PC-3 (cell line): ENCODE measurements at regions not wholly inside any gene's neighbourhood (a gene's known extent, or its start where the extent isn't known, plus 50 kb on each side); places are given as distances from the start of the nearest gene placed in this dataset.

Experiments
- ATAC-seq: fragments of 200-7000 bp; cut with Tn5 transposase; 2 replicates; pipeline ENCODE4 v1.9.1; 2020; ENCODE audit warnings: mild to moderate bottlenecking, moderate library complexity
- BruUV-seq: library from RNA; stranded (reverse); fragments of 400-500 nt; replicated peaks from 2 replicates; lab custom pipeline; 2021; lab: Mats Ljungman, UMichigan
- CTCF ChIA-PET: fragments of 300-600 bp; sonication (Branson Sonifier 250); formaldehyde crosslinking; loops from one replicate; lab custom pipeline; 2022; ENCODE audit warnings: antibody characterized with exemption; lab: Charles Lee
- POLR2A ChIA-PET: fragments of 300-600 bp; sonication (Branson Sonifier 250); formaldehyde crosslinking; loops from one replicate; lab custom pipeline; 2022; ENCODE audit warnings: antibody characterized with exemption; ENCODE audit not compliant: unreplicated experiment; lab: Charles Lee
- DNase-seq: peaks from one replicate; pipeline ENCODE4 v3.0.0-alpha.2; 2015
- H2AFZ ChIP-seq: fragments of 300-600 bp; sonication (generic); 2 replicates; pipeline ENCODE4 v1.6.0; 2016; ENCODE audit warnings: antibody characterized with exemption, low read length
- H3F3A ChIP-seq: fragments of 300-600 bp; sonication (generic); one replicate; pipeline ENCODE4 v1.6.0; 2017; ENCODE audit warnings: antibody characterized with exemption, low read length, control low read depth, mild to moderate bottlenecking; ENCODE audit not compliant: unreplicated experiment
- H3K27ac ChIP-seq: fragments of 300-600 bp; sonication (generic); 2 replicates; pipeline ENCODE4 v1.5.1; 2016; ENCODE audit warnings: mild to moderate bottlenecking, low read length
- H3K27me3 ChIP-seq: fragments of 300-600 bp; sonication (generic); 2 replicates; pipeline ENCODE4 v1.6.1; 2016; ENCODE audit warnings: low read length, mixed read lengths
- H3K36me3 ChIP-seq: fragments of 300-600 bp; sonication (generic); 2 replicates; pipeline ENCODE4 v1.6.1; 2016; ENCODE audit warnings: low read depth, mixed run types, low read length, mixed read lengths
- H3K4me1 ChIP-seq: fragments of 300-600 bp; sonication (generic); 2 replicates; pipeline ENCODE4 v1.5.1; 2016; ENCODE audit warnings: low read length; ENCODE audit not compliant: insufficient read depth
- H3K4me2 ChIP-seq: fragments of 300-600 bp; sonication (generic); 2 replicates; pipeline ENCODE4 v1.6.0; 2016; ENCODE audit warnings: low read length
- H3K4me3 ChIP-seq: fragments of 300-600 bp; sonication (generic); 2 replicates; pipeline ENCODE4 v1.5.1; 2016; ENCODE audit warnings: mild to moderate bottlenecking, low read length, mixed read lengths
- H3K79me2 ChIP-seq: fragments of 300-600 bp; sonication (generic); 2 replicates; pipeline ENCODE4 v1.6.1; 2017; ENCODE audit warnings: low read length, mixed read lengths
- H3K9ac ChIP-seq: fragments of 300-600 bp; sonication (generic); 2 replicates; pipeline ENCODE4 v1.6.0; 2016; ENCODE audit warnings: mild to moderate bottlenecking, low read length
- H3K9me2 ChIP-seq: fragments of 300-600 bp; sonication (generic); replicated peaks from 2 replicates; pipeline ENCODE4 v1.6.1; 2016; ENCODE audit warnings: mixed run types, low read length, mixed read lengths
- H3K9me3 ChIP-seq: fragments of 300-600 bp; sonication (generic); 2 replicates; pipeline ENCODE4 v1.6.1; 2016; ENCODE audit warnings: low read length, mixed read lengths
- H4K20me1 ChIP-seq: fragments of 300-600 bp; sonication (generic); 2 replicates; pipeline ENCODE4 v1.6.1; 2016; ENCODE audit warnings: low read length, mixed read lengths
- CTCF ChIP-seq: fragments of 300-600 bp; sonication (generic); conservative IDR thresholded peaks from 2 replicates; pipeline ENCODE4 v1.5.1; 2017; ENCODE audit warnings: antibody characterized with exemption, low read depth, mild to moderate bottlenecking, low read length
- EZH2 ChIP-seq: fragments of 300-600 bp; sonication (generic); IDR thresholded peaks from one replicate; pipeline ENCODE4 v1.6.1; 2017; ENCODE audit warnings: antibody characterized with exemption, mild to moderate bottlenecking, low read length; ENCODE audit not compliant: unreplicated experiment
- EZH2phosphoT487 ChIP-seq: fragments of 300-600 bp; sonication (generic); IDR thresholded peaks from 2 replicates; pipeline ENCODE4 v1.6.1; 2018; ENCODE audit warnings: mild to moderate bottlenecking, antibody characterized with exemption, low read length, borderline replicate concordance
- intact Hi-C: fragments of 100-400 bp; cut with micrococcal nuclease; formaldehyde crosslinking; loops from 2 replicates; pipeline ENCODE4 v1.9.0; 2023

GRCh38 chr4:106454021-106454420 lies 85.4 kb upstream of the GIMD1 start:
- H3K79me2 ChIP-seq, result no peaks in the 10 kb centered on the region
- ChIA-PET POLR2A (no interaction called here), CTCF (no interaction called here)
- intact Hi-C loops, result no loop called here
- no peak overlapping the region for H2AFZ ChIP-seq
- ATAC-seq (no peak), DNase-seq (no peak)
- no peaks in the 10 kb centered on the region for H3K9me3 ChIP-seq
- H3K27me3 ChIP-seq, result no peaks in the 10 kb centered on the region
- H3K27ac ChIP-seq, result no peak overlapping the region
- H4K20me1 ChIP-seq, result no peaks in the 10 kb centered on the region
- no peaks in the 10 kb centered on the region for H3K4me1 ChIP-seq
- no peaks in the 10 kb centered on the region for H3K9me2 ChIP-seq
- no peak overlapping the region for H3K4me3 ChIP-seq
- BruUV-seq, result no TSS peak
- no peak for TF ChIP-seq EZH2
- TF ChIP-seq EZH2phosphoT487, result no peak
- no peak for TF ChIP-seq CTCF
- no peak overlapping the region for H3K4me2 ChIP-seq
- H3K9ac ChIP-seq, result no peak overlapping the region
- no peaks in the 10 kb centered on the region for H3K36me3 ChIP-seq
- no peaks in the 10 kb centered on the region for H3F3A ChIP-seq

- Histone ChIP-seq H3F3A (no peaks in the 10 kb centered on the region), H3K9me3 (peaks cover 6% of the 10 kb centered on the region; the same call in 1 of the 2 replicates), H3K4me3 (no peak overlapping the region), H4K20me1 (no peaks in the 10 kb centered on the region), H3K36me3 (no peaks in the 10 kb centered on the region), H3K27me3 (no peaks in the 10 kb centered on the region), H3K4me2 (no peak overlapping the region), H2AFZ (no peak overlapping the region), H3K9ac (no peak overlapping the region), H3K4me1 (no peaks in the 10 kb centered on the region), H3K9me2 (no peaks in the 10 kb centered on the region), H3K79me2 (no peaks in the 10 kb centered on the region), H3K27ac (no peak overlapping the region)
- ATAC-seq, result no peak
- no peak for TF ChIP-seq EZH2
- TF ChIP-seq EZH2phosphoT487, result no peak
- TF ChIP-seq CTCF, result no peak
- no TSS peak for BruUV-seq
- CTCF ChIA-PET, result no interaction called here
- intact Hi-C loops, result no loop called here
- POLR2A ChIA-PET, result no interaction called here
- DNase-seq, result no peak
These were observed 82.5 kb upstream of the GIMD1 start for GRCh38 chr4:106451091-106451490.

GRCh38 chr4:106450249-106450648 lies 81.7 kb upstream of the GIMD1 start:
- Histone ChIP-seq H2AFZ (no peak overlapping the region), H3K9ac (no peak overlapping the region), H3K27me3 (no peaks in the 10 kb centered on the region), H3K4me3 (no peak overlapping the region), H3K36me3 (no peaks in the 10 kb centered on the region), H4K20me1 (no peaks in the 10 kb centered on the region), H3K9me2 (no peaks in the 10 kb centered on the region), H3K9me3 (peaks cover 6% of the 10 kb centered on the region; the same call in 1 of the 2 replicates), H3K4me2 (no peak overlapping the region), H3K27ac (no peak overlapping the region), H3K79me2 (no peaks in the 10 kb centered on the region), H3K4me1 (peaks cover under 1% of the 10 kb centered on the region; the same call in 1 of the 2 replicates), H3F3A (no peaks in the 10 kb centered on the region)
- no peak for DNase-seq
- POLR2A ChIA-PET, result no interaction called here
- intact Hi-C loops, result no loop called here
- no peak for ATAC-seq
- CTCF ChIA-PET, result no interaction called here
- no TSS peak for BruUV-seq
- TF ChIP-seq EZH2phosphoT487, result no peak
